Neural cell (in vitro differentiated cells): ENCODE measurements at regions not wholly inside any gene's neighbourhood (a gene's known extent, or its start where the extent isn't known, plus 50 kb on each side); places are given as distances from the start of the nearest gene placed in this dataset.

Experiments used
- CTCF ChIP-seq: fragments of 450-650 bp; IDR thresholded peaks from 2 replicates; pipeline ENCODE4 v1.5.1; 2014; ENCODE audit warnings: antibody characterized with exemption, mild to moderate bottlenecking, moderate library complexity; ENCODE audit not compliant: poor library complexity, severe bottlenecking
- EP300 ChIP-seq: fragments of 450-650 bp; conservative IDR thresholded peaks from 2 replicates; pipeline ENCODE4 v1.6.1; 2014; ENCODE audit warnings: antibody characterized with exemption, mild to moderate bottlenecking, moderate library complexity; ENCODE audit not compliant: poor library complexity, severe bottlenecking
- EZH2 ChIP-seq: fragments of 200-600, 300-800 bp; shearing (Covaris generic), sonication (generic); IDR thresholded peaks from 2 replicates; pipeline ENCODE4 v1.6.1; 2014; ENCODE audit warnings: antibody characterized with exemption, low read length, borderline replicate concordance, mild to moderate bottlenecking; ENCODE audit not compliant: insufficient read depth, poor library complexity, severe bottlenecking
- MXI1 ChIP-seq: fragments of 450-650 bp; conservative IDR thresholded peaks from 2 replicates; pipeline ENCODE4 v1.6.1; 2014; ENCODE audit warnings: antibody characterized with exemption, mild to moderate bottlenecking; ENCODE audit not compliant: poor library complexity, severe bottlenecking
- POLR2AphosphoS5 ChIP-seq: IDR thresholded peaks from 2 replicates; pipeline ENCODE4 v1.6.1; 2012
- RAD21 ChIP-seq: fragments of 450-650 bp; conservative IDR thresholded peaks from 2 replicates; pipeline ENCODE4 v1.6.1; 2014; ENCODE audit warnings: antibody characterized with exemption, mild to moderate bottlenecking, moderate library complexity
- REST ChIP-seq: IDR thresholded peaks from 2 replicates; pipeline ENCODE4 v1.6.1; 2012; ENCODE audit warnings: borderline replicate concordance
- SMC3 ChIP-seq: fragments of 450-650 bp; conservative IDR thresholded peaks from 2 replicates; pipeline ENCODE4 v1.6.1; 2014; ENCODE audit warnings: antibody characterized with exemption, mild to moderate bottlenecking, moderate library complexity; ENCODE audit not compliant: poor library complexity
- TAF1 ChIP-seq: IDR thresholded peaks from 2 replicates; pipeline ENCODE4 v1.6.1; 2012; ENCODE audit warnings: low read depth

GRCh38 chr12:113762155-113762881 is 203.8 kb downstream of the RBM19 start:
- peak; percentile 86 for TF ChIP-seq REST
- TF ChIP-seq CTCF = no peak
- no peak for TF ChIP-seq EP300
- no peak for TF ChIP-seq MXI1
- TF ChIP-seq TAF1 = peak; percentile 49
- TF ChIP-seq EZH2 = no peak
- peak; percentile 84 for TF ChIP-seq POLR2AphosphoS5
- no peak for TF ChIP-seq RAD21
- no peak for TF ChIP-seq SMC3
